ENCODE measurements at regions not wholly inside any gene's neighbourhood (a gene's known extent, or its start where the extent isn't known, plus 50 kb on each side); places are given as distances from the start of the nearest gene placed in this dataset.

DNA sequence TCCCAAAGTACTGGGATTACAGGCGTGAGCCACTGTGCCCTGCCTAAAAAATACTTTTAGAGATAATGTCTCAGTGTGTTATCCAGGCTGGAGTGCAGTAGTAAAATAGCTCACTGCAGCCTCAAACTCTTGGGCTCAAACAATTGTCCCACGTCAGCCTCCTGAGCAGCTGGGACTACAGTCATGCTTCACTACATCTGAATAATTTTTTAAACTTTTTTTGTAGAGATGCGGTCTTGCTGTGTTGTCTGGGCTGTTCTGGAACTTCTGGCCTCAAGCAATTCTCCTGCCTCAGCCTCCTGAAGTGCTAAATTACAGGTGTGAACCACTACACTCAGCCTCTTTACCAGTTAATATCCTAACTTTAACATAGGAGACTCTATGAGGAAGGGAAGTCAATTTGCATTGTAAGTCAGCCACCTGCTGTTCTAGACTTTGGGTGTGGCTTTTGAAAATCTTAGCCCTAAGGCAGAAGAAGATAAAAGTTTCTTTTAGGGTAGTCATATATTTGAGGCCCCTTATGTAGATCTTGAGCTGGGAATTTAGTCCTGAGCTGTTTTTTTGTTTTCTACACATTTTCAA, 78.2 kb upstream of the RASGRP1 start:
- TF ChIP-seq POLR2AphosphoS5 (IDR thresholded peaks at IDR 0.05) (no peak), EP300 (conservative IDR thresholded peaks at IDR 0.05; ENCODE audit: poor library complexity, severe bottlenecking) (no peak), TAF1 (IDR thresholded peaks at IDR 0.05; ENCODE audit: low read depth) (no peak), RAD21 (conservative IDR thresholded peaks at IDR 0.05) (no peak), MXI1 (conservative IDR thresholded peaks at IDR 0.05; ENCODE audit: poor library complexity, severe bottlenecking) (no peak)
- TF ChIP-seq, protein P1, sequence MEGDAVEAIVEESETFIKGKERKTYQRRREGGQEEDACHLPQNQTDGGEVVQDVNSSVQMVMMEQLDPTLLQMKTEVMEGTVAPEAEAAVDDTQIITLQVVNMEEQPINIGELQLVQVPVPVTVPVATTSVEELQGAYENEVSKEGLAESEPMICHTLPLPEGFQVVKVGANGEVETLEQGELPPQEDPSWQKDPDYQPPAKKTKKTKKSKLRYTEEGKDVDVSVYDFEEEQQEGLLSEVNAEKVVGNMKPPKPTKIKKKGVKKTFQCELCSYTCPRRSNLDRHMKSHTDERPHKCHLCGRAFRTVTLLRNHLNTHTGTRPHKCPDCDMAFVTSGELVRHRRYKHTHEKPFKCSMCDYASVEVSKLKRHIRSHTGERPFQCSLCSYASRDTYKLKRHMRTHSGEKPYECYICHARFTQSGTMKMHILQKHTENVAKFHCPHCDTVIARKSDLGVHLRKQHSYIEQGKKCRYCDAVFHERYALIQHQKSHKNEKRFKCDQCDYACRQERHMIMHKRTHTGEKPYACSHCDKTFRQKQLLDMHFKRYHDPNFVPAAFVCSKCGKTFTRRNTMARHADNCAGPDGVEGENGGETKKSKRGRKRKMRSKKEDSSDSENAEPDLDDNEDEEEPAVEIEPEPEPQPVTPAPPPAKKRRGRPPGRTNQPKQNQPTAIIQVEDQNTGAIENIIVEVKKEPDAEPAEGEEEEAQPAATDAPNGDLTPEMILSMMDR (IDR thresholded peaks at IDR 0.05; ENCODE audit: poor library complexity, severe bottlenecking): no peak
- TF ChIP-seq, protein P2, sequence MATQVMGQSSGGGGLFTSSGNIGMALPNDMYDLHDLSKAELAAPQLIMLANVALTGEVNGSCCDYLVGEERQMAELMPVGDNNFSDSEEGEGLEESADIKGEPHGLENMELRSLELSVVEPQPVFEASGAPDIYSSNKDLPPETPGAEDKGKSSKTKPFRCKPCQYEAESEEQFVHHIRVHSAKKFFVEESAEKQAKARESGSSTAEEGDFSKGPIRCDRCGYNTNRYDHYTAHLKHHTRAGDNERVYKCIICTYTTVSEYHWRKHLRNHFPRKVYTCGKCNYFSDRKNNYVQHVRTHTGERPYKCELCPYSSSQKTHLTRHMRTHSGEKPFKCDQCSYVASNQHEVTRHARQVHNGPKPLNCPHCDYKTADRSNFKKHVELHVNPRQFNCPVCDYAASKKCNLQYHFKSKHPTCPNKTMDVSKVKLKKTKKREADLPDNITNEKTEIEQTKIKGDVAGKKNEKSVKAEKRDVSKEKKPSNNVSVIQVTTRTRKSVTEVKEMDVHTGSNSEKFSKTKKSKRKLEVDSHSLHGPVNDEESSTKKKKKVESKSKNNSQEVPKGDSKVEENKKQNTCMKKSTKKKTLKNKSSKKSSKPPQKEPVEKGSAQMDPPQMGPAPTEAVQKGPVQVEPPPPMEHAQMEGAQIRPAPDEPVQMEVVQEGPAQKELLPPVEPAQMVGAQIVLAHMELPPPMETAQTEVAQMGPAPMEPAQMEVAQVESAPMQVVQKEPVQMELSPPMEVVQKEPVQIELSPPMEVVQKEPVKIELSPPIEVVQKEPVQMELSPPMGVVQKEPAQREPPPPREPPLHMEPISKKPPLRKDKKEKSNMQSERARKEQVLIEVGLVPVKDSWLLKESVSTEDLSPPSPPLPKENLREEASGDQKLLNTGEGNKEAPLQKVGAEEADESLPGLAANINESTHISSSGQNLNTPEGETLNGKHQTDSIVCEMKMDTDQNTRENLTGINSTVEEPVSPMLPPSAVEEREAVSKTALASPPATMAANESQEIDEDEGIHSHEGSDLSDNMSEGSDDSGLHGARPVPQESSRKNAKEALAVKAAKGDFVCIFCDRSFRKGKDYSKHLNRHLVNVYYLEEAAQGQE (IDR thresholded peaks at IDR 0.05; ENCODE audit: borderline replicate concordance): no peak
